Activated naive CD4-positive, alpha-beta T cell treated with anti-CD3 and anti-CD28 coated beads, Interleukin-2, amount 50 U/mL, for 72 hours (primary cell): ENCODE measurements at regions not wholly inside any gene's neighbourhood (a gene's known extent, or its start where the extent isn't known, plus 50 kb on each side); places are given as distances from the start of the nearest gene placed in this dataset.

Source experiments
- ATAC-seq, 2 donors: fragments of 150-1000 bp; cut with Tn5 transposase; 2 replicates each; pipeline ENCODE4 v1.10.0; 2021; ENCODE audit warnings: mild to moderate bottlenecking in 2 of 2, moderate library complexity in 2 of 2
- DNase-seq, 2 donors: peaks; one replicate each; pipeline ENCODE4 v3.0.0; 2021 to 2022; ENCODE audit warnings: low spot score in 2 of 2
- H3K27ac Mint-ChIP-seq, 2 donors: one replicate each; pipeline ENCODE4 v1.8.0; 2022; ENCODE audit warnings: mild to moderate bottlenecking in 2 of 2, mixed read lengths in 2 of 2
- H3K36me3 Mint-ChIP-seq, 2 donors: one replicate each; pipeline ENCODE4 v1.8.0; 2022; ENCODE audit warnings: mixed read lengths in 2 of 2
- H3K9me3 Mint-ChIP-seq, 2 donors: one replicate each; pipeline ENCODE4 v1.8.0; 2022; ENCODE audit warnings: mixed read lengths in 2 of 2

GRCh38 chr10:105974803-105975456, 1189.6 kb downstream of the SORCS1 start:
- Mint-ChIP-seq H3K36me3 (no peaks in the 10 kb centered on the region), H3K27ac (no peak overlapping the region), H3K9me3 (no peaks in the 10 kb centered on the region)
- DNase-seq (no peak), ATAC-seq (no peak)

- ATAC-seq (no peak), DNase-seq (no peak)
- no peaks in the 10 kb centered on the region for H3K9me3 Mint-ChIP-seq
- H3K36me3 Mint-ChIP-seq = no peaks in the 10 kb centered on the region
- no peak overlapping the region for H3K27ac Mint-ChIP-seq
Measured at GRCh38 chr10:105973902-105974301, 1190.6 kb downstream of the SORCS1 start.

GRCh38 chr10:105973360-105973759, 1191.1 kb downstream of the SORCS1 start:
- Mint-ChIP-seq H3K27ac (no peak overlapping the region), H3K36me3 (no peaks in the 10 kb centered on the region), H3K9me3 (no peaks in the 10 kb centered on the region)
- ATAC-seq (no peak), DNase-seq (no peak)

GRCh38 chr10:105971460-105971859, 1193.0 kb downstream of the SORCS1 start:
- H3K36me3 Mint-ChIP-seq = no peaks in the 10 kb centered on the region
- no peaks in the 10 kb centered on the region for H3K9me3 Mint-ChIP-seq
- ATAC-seq (no peak), DNase-seq (no peak)
- H3K27ac Mint-ChIP-seq = no peak overlapping the region

- Mint-ChIP-seq H3K36me3 (no peaks in the 10 kb centered on the region), H3K27ac (no peak overlapping the region), H3K9me3 (no peaks in the 10 kb centered on the region)
- no peak for DNase-seq
- no peak for ATAC-seq
Measured at GRCh38 chr10:105969884-105970377, 1194.6 kb downstream of the SORCS1 start.

GRCh38 chr10:105968666-105969065, 1195.8 kb downstream of the SORCS1 start:
- no peak overlapping the region for H3K27ac Mint-ChIP-seq
- H3K9me3 Mint-ChIP-seq = no peaks in the 10 kb centered on the region
- DNase-seq (no peak), ATAC-seq (no peak)
- H3K36me3 Mint-ChIP-seq = no peaks in the 10 kb centered on the region

- no peaks in the 10 kb centered on the region for H3K9me3 Mint-ChIP-seq
- no peak overlapping the region for H3K27ac Mint-ChIP-seq
- ATAC-seq (no peak), DNase-seq (no peak)
- no peaks in the 10 kb centered on the region for H3K36me3 Mint-ChIP-seq
Measured at GRCh38 chr10:105967256-105967655, 1197.2 kb downstream of the SORCS1 start.

- Mint-ChIP-seq H3K27ac (no peak overlapping the region), H3K36me3 (no peaks in the 10 kb centered on the region), H3K9me3 (no peaks in the 10 kb centered on the region)
- ATAC-seq (no peak), DNase-seq (no peak)
Measured at GRCh38 chr10:105965141-105965540, 1199.4 kb downstream of the SORCS1 start.

- Mint-ChIP-seq H3K36me3 (no peaks in the 10 kb centered on the region), H3K27ac (no peak overlapping the region), H3K9me3 (no peaks in the 10 kb centered on the region)
- DNase-seq = no peak
- ATAC-seq = no peak
Measured at GRCh38 chr10:105964009-105964408, 1200.5 kb downstream of the SORCS1 start.

GRCh38 chr10:105963334-105963884, 1201.1 kb downstream of the SORCS1 start:
- ATAC-seq = no peak

GRCh38 chr10:105956550-105956949, 1208.0 kb downstream of the SORCS1 start:
- no peak for DNase-seq
- no peak for ATAC-seq
- Mint-ChIP-seq H3K27ac (no peak overlapping the region), H3K9me3 (no peaks in the 10 kb centered on the region), H3K36me3 (no peaks in the 10 kb centered on the region)

More at GRCh38 chr10:105963334-105963884, 1201.1 kb downstream of the SORCS1 start:
- H3K36me3 Mint-ChIP-seq = no peaks in the 10 kb centered on the region
- no peak for DNase-seq
- no peaks in the 10 kb centered on the region for H3K9me3 Mint-ChIP-seq
- no peak overlapping the region for H3K27ac Mint-ChIP-seq

GRCh38 chr10:105953861-105954260, 1210.6 kb downstream of the SORCS1 start:
- DNase-seq = no peak
- no peaks in the 10 kb centered on the region for H3K9me3 Mint-ChIP-seq
- no peak overlapping the region for H3K27ac Mint-ChIP-seq
- H3K36me3 Mint-ChIP-seq = no peaks in the 10 kb centered on the region
- ATAC-seq = no peak

GRCh38 chr10:105953056-105953455, 1211.5 kb downstream of the SORCS1 start:
- no peaks in the 10 kb centered on the region for H3K9me3 Mint-ChIP-seq
- no peak overlapping the region for H3K27ac Mint-ChIP-seq
- no peak for DNase-seq
- no peak for ATAC-seq
- no peaks in the 10 kb centered on the region for H3K36me3 Mint-ChIP-seq

GRCh38 chr10:105952153-105952552, 1212.4 kb downstream of the SORCS1 start:
- Mint-ChIP-seq H3K27ac (no peak overlapping the region), H3K36me3 (no peaks in the 10 kb centered on the region), H3K9me3 (no peaks in the 10 kb centered on the region)
- ATAC-seq = peak in 1 of 2 donors; percentile 32
- no peak for DNase-seq

GRCh38 chr10:105950410-105950809, 1214.1 kb downstream of the SORCS1 start:
- no peak overlapping the region for H3K27ac Mint-ChIP-seq
- H3K9me3 Mint-ChIP-seq = no peaks in the 10 kb centered on the region
- peak in 1 of 2 donors; percentile 49 for ATAC-seq
- no peaks in the 10 kb centered on the region for H3K36me3 Mint-ChIP-seq
- peak in 1 of 2 donors; percentile 25 for DNase-seq

- ATAC-seq (no peak), DNase-seq (no peak)
- no peaks in the 10 kb centered on the region for H3K9me3 Mint-ChIP-seq
- no peaks in the 10 kb centered on the region for H3K36me3 Mint-ChIP-seq
- H3K27ac Mint-ChIP-seq = no peak overlapping the region
Measured at GRCh38 chr10:105949721-105950120, 1214.8 kb downstream of the SORCS1 start.

- DNase-seq = no peak
- H3K36me3 Mint-ChIP-seq = peaks cover 0 to 15% of the 10 kb centered on the region in 2 donors
- ATAC-seq = no peak
Measured at GRCh38 chr10:105925045-105925785, 1239.3 kb downstream of the SORCS1 start.

More at GRCh38 chr10:105925045-105925785, 1239.3 kb downstream of the SORCS1 start:
- Mint-ChIP-seq H3K9me3 (peaks cover 12 to 14% of the 10 kb centered on the region in 2 donors), H3K27ac (no peak overlapping the region)
